Activated T-cell treated with anti-CD3 and anti-CD28 coated beads for 24 hours (primary cell): ENCODE measurements at regions not wholly inside any gene's neighbourhood (a gene's known extent, or its start where the extent isn't known, plus 50 kb on each side); places are given as distances from the start of the nearest gene placed in this dataset.

ENCODE experiments used
- DNase-seq: peaks from one replicate; pipeline ENCODE4 v3.0.0-alpha.2; 2020; ENCODE audit warnings: low read depth

GRCh38 chr10:44822349-44822748 is 88.8 kb upstream of the TMEM72 start:
- no peak for DNase-seq

- no peak for DNase-seq
These were observed 88.2 kb upstream of the TMEM72 start for GRCh38 chr10:44822966-44823365.

- DNase-seq: no peak
These were observed 86.5 kb upstream of the TMEM72 start for GRCh38 chr10:44824607-44825006.

GRCh38 chr10:44827431-44828006 is 83.6 kb upstream of the TMEM72 start:
- DNase-seq: no peak

- no peak for DNase-seq
These were observed 82.5 kb upstream of the TMEM72 start for GRCh38 chr10:44828508-44829142.

- no peak for DNase-seq
These were observed 81.7 kb upstream of the TMEM72 start for GRCh38 chr10:44829426-44829825.

GRCh38 chr10:44830022-44830421 is 81.1 kb upstream of the TMEM72 start:
- no peak for DNase-seq

GRCh38 chr10:44831581-44831980 is 79.6 kb upstream of the TMEM72 start:
- no peak for DNase-seq

- no peak for DNase-seq
These were observed 78.3 kb upstream of the TMEM72 start for GRCh38 chr10:44832595-44833390.

GRCh38 chr10:44834131-44834530 is 77.0 kb upstream of the TMEM72 start:
- no peak for DNase-seq

- no peak for DNase-seq
These were observed 75.8 kb upstream of the TMEM72 start for GRCh38 chr10:44835300-44835699.

GRCh38 chr10:44843484-44843883 is 67.7 kb upstream of the TMEM72 start:
- no peak for DNase-seq

- DNase-seq: no peak
These were observed 65.6 kb upstream of the TMEM72 start for GRCh38 chr10:44845361-44846175.

- no peak for DNase-seq
These were observed 64.0 kb upstream of the TMEM72 start for GRCh38 chr10:44847110-44847509.

- DNase-seq: no peak
These were observed 62.9 kb upstream of the TMEM72 start for GRCh38 chr10:44848211-44848610.

GRCh38 chr10:44849936-44850335 is 61.2 kb upstream of the TMEM72 start:
- no peak for DNase-seq

GRCh38 chr10:44850356-44850934 is 60.7 kb upstream of the TMEM72 start:
- no peak for DNase-seq

- no peak for DNase-seq
These were observed 59.7 kb upstream of the TMEM72 start for GRCh38 chr10:44851413-44851812.

GRCh38 chr10:44851881-44852280 is 59.3 kb upstream of the TMEM72 start:
- DNase-seq: no peak

- DNase-seq: no peak
These were observed 57.9 kb upstream of the TMEM72 start for GRCh38 chr10:44853148-44853734.

- DNase-seq: no peak
These were observed 57.3 kb upstream of the TMEM72 start for GRCh38 chr10:44853796-44854195.
